ENCODE measurements at regions not wholly inside any gene's neighbourhood (a gene's known extent, or its start where the extent isn't known, plus 50 kb on each side); places are given as distances from the start of the nearest gene placed in this dataset.
"Not testable (repeated sequence)": the region's sequence is repeated elsewhere in the genome, so short reads cannot be mapped to it uniquely, and the experiment has no call there.

DNA sequence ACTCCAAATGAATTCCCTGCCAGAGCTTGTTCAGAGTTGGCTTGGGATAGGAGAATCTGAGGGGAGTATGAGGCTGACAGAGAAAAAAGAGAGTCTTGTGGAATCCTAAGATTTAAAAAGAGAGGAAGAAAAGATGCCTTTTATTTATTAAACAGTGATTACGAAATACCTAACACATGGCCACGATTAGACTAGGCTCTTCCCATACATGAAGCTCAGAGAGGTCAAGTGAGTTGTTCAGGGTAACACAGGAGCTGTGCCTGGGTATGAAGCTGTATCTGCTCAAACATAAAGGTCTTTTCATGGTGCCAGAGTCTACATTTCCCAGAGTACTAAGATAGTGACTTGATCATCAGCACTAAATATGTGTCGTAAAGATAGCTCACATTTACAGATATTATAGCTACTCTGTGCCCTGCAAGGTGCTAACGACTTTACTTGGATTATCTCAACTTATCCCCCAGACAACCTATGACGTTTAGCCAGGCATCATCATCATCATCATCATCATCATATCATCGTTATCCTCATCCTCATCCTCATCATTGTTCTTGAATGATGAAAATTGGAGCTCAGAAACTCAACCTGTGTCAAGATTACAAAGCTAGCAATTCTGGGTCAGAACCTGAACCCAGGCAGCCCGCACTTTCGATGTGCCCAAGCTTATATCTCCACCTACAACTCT, 500.8 kb downstream of the NPIPA7 start:
- no peak for DNase-seq (ENCODE audit: low spot score)

DNA sequence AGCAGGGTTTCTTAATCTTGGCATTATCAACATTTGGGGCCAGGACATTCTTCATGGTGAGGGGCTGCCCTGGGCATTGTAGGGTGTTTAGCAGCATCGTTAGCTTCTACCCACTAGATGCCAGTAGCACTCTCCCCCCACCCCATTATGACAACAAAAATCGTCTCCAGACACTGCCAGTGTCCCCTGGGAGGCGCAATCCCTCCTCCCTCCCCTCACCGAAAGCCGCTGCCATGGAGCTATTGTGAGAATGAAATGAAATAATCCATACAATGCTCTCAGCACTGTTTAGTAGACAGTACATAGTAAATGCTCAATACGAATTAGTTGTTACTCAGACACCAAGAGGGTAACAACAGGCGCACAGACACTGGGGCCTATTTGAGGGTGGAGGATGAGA, 502.9 kb downstream of the NPIPA7 start:
- DNase-seq (ENCODE audit: low spot score) = no peak

DNA sequence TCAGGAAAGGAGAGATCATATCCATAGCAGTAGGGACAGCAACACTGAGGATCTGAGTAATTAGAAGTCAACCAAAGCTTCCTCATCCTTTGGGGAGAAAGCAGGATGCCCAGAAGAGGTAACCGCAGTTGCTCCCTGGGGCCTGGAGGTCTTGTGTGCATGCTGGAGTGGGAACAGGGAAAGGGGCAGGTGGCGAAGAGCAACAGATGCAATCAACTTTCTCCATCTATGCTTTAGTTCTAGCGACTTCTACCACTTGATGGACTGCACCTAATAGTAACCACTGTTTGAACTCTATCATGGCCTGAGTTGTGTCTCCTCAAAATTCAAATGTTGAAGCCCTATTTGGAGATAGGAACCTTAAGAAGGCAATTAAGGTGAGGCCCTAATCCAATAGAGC, 503.8 kb downstream of the NPIPA7 start:
- no peak for DNase-seq (ENCODE audit: low spot score)

DNA sequence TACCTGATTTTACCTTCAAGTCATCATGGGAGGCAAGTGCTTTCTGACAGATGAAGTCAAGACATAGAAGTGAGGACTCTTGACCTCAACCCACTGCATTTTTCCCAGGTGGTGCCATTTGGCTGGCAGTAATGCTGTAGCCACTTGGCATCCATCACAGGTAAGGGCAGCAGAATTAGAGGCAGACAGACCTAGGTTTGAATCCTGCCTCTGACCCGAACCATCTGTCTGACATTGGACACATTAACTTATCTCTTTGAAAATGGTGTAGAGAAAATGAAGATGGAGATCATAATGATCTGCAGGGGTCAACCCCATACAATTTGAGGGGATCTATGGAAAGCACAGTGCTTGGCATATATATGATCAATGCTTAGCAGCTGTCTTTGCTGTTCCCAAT, 505.5 kb downstream of the NPIPA7 start:
- no peak for DNase-seq (ENCODE audit: low spot score)

DNA sequence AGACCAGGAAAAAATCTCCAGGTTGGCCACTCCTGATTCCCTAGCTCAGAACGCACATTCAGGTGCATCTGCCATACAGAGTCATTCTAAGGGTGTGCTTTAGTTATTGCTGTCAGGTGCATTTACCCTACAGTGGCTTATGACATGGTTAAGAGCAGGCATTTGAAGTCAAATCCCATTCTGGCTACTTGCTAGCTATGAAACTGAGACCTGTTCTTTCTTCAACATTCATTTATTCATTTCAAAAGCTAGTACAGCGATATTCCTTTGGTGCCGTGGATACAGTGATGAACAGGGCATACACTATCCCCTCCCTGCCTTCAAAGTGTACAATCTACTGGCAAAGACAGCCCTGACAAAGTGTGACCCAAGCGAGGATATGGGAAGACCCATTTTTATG, 508.3 kb downstream of the NPIPA7 start:
- DNase-seq (ENCODE audit: low spot score) = no peak

DNA sequence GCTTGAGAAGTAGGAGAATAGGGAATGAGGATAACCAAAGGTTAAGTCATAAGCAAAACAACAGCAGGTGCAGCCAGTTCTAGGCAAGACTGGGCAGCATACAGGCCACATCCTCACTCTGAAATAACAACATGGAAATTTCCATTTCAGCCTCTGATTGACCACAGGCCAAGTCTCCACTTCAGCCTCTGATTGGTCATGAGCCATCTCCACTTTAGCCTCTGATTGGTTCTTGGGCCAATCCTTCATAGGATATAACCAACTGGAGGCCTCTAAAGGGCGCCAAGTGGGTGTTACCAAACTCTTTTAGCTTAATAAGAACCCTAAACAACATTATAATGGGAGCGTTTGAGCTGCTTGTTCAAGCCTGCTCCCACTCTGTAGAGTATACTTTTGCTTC, 512.0 kb downstream of the NPIPA7 start:
- no peak for DNase-seq (ENCODE audit: low spot score)

DNA sequence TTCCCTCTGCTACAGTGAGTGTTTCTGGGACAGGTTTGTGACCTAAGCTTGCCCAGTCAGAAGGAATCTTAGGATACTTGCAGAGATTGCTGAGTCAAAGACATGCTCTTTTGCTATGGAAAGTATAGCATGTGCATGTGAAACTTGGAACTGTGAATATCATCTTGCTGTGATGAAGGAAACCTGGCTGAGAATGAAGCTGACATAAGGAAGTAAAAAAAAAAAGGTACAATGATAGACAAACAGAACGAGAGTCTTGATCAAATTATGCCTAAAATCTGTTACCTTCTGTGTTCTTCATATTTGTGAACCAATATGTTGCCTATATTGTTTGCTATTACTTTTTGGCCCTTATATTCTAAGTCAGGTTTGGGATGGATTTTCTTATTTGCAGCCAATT, 525.7 kb downstream of the NPIPA7 start:
- no peak for DNase-seq (ENCODE audit: low spot score)

DNA sequence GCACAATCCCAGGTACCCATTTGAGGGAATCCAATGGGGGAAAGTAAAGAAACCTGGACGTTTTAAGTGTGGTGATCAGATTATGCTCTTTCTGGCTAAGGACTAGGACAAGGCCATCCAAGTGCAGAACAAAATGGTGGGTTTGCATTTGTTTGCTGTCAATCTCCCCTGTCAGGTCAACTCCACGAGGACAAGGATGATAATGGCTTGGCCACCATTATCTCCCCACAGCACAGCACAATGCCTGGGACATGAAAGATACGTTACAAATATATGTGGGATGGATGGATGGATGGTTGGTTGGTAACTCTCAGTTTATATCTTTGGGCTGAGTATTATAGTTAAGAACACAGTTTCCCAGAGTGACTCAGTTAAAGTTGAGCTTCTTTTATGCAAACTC, 526.9 kb downstream of the NPIPA7 start:
- no peak for DNase-seq (ENCODE audit: low spot score)

DNA sequence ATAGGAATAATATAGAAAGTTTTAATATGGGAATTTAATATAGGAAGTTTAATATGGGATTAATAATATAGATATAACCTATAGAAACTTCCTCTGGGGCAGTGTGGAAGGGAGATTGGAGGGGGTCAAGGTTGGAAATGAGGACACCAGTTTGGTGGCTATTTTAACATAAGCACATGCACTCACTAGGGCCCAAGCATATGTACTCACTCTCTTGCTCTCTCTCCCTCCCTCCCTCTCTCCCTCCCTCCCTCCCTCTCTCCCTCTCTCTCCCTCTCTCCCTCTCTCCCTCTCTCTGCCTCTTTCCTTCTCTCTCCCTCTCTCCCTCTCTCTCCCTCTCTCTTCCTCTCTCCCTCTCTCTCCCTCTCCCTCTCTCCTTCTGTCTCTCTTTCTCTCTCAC, 528.1 kb downstream of the NPIPA7 start:
- DNase-seq (ENCODE audit: low spot score) = no peak

DNA sequence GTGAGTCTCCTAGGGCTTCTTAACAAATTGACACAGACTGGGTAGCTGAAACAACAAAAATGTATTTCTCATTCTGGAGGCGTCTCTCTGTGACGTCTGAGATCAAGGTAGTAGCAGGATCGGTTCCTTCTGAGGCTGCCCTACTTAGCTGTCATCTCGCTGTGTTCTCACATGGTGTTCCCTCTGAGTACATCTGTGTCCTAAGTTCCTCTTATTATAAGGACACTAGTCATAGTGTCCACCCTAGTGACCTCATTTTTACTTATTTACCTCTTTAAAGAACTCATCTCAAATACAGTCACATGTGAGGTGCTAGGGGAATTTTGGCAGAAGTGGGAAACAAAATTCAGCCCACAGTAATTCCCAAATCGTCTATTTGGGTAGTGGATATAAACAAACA, 529.1 kb downstream of the NPIPA7 start:
- no peak for DNase-seq (ENCODE audit: low spot score)

DNA sequence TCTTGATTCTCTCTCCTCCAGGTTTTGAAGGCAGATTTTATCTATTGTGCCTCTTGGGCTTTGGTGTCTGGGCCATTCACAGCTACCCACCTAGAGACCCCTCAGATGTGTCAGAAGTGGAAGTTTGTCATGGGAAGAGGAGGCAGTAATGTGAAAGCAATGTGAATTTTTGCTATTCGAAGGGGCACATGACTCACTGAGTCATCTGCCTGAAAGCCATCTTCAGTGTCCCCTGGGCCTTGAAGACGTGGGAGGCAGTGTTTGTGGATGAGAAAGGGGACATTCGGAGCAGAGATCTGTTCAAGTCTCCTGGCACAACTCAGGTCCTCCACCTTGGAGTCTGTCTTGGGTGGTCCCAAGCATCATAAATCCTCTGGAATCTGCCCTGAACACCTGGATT, 530.2 kb downstream of the NPIPA7 start:
- no peak for DNase-seq (ENCODE audit: low spot score)

DNA sequence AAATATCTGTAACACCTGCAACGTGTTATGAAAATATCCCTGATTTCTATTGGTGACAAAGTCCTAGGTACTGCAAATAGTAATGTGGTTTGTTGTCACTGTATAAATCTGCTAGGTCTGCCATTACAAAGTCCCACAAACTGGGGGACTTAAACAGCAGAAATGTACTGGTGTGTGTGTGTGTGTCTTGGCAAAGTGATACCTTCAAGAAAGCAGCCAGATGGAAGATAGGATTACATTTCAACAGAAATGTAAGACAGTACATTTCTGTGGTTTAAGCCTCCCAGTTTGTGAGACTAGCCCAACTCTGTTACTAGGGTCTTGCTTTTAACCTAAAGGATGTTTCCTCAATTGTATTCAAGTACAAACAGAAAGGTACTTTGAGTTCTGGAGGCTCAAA, 531.7 kb downstream of the NPIPA7 start:
- no peak for DNase-seq (ENCODE audit: low spot score)

DNA sequence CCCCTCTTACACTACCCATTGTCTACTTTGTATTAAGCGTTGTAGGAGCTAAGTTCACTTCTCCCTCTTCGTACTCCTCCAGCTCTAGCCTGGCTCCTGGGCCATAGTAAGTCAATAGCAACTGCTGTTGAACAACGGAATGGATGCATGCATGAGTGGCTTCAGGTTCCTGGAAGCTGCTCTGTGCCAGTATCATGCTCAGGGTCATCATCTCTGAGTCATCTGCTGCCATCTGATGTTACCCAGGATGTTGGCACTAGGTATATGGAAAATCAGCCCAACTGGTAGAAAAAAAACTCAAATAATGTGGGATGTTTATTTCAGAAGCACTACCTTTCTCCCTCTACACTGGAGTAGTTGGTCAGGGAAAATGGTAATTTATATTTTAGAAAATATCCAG, 536.8 kb downstream of the NPIPA7 start:
- DNase-seq (ENCODE audit: low spot score) = no peak

DNA sequence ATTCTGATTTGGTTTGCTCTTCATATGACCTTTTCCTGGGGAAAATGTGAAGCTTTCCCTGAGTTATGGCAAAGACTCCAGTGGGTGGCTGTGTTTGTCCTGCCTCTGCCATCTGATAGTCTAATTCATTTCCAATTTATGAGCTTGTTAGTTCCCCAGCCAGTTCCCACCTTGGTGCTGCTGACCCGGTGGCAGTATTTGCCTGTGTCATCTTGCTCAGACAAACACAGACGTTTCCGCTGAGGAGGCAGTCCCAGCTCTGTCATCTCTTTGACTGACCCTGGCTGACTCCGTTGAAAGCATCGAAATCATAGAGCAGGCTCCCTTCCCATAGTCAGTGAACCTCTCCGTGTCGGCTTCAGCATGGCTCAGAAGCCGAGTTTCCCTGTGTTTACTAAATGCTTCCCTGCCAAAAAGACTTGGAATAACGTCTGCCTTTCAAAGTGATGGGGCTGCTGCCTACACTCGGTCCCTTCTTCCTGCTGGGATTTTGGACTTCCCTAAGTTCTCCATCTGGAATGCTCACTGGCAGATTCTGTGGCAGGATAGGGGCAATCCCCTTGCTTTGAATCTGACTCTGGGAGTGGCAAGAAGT, 538.3 kb downstream of the NPIPA7 start:
- DNase-seq (ENCODE audit: low spot score) = no peak

DNA sequence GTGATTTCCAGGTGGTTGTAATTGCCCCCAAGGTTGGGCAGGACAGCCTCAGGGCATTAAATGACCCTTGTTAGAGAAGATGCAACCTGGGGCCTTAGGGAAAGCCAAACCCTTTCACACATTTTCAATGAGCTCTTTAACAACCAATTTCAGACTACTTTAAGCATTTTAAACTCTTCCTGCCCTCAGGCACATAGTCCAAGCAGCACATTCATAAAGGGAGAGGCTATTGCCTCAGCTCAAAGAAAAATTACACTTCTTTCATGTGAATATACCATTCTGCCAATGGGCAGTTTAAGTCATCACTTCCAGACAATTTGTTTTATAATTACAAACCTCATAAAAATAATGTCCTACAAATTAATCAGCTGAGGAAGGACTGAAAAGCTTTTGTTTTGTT, 544.5 kb downstream of the NPIPA7 start:
- no peak for DNase-seq (ENCODE audit: low spot score)

DNA sequence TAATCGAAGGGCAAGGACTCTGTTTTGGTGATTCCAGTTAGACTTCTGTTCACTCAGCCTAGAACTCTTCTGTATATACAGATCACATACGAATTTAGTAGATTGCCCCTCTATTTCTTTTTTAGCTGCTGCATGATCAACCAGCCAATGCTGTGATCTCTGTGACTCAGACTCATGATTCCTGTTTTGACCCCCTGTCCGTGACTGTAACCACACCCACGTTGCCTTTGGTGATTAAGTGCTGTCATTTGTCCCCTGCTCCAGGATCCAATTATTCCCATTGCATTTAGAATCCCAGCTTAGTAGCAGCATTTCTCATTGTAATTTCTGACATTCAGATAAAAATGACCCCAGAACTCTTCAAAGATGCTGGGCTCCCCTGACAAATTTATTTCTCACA, 545.7 kb downstream of the NPIPA7 start:
- no peak for DNase-seq (ENCODE audit: low spot score)

DNA sequence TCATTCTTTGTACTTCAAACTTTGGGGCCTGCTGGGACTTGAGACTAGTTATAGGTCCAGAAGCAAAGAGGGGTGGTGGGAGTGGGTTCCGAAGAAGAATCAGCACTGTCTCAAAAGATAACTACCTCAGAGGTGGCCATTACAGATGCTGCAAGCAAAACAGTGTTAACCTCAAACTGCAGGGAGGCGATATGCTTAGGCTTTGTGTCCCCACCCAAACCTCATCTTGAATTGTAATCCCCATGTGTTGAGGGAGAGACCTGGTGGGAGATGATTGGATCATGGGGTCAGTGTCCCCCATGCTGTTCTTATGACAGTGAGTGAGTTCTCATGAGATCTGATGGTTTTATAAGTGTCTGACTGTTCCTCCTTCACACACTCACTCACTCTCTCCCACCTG, 545.3 kb downstream of the XYLT1 start:
- DNase-seq (ENCODE audit: low spot score) = no peak

DNA sequence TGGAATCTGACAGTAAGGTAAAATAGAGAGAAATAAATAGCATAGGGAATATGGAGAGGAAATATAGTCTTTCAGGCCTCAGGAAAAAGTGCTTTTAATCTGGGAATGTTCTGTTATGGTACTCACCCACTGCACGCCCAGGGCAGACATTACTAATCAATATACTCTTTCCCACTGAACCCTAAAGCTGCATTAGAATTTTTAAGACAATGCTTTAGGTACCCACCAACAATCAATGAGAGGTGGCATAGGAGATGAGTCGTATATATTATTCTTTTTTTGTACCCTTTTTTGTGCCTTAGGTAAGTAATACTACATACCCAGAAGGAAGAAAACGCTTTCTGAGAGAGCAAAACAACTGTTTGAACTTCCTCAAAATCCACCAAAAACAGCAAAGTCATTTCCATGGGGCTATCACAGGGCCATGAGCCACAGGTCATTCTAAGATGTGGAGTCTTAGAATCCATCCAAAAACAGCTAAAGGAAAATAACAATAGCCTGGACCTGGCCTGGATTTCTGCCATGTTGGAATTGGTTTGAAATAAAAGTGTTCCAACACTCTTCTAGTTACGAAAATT, 542.1 kb downstream of the XYLT1 start:
- no peak for DNase-seq (ENCODE audit: low spot score)

DNA sequence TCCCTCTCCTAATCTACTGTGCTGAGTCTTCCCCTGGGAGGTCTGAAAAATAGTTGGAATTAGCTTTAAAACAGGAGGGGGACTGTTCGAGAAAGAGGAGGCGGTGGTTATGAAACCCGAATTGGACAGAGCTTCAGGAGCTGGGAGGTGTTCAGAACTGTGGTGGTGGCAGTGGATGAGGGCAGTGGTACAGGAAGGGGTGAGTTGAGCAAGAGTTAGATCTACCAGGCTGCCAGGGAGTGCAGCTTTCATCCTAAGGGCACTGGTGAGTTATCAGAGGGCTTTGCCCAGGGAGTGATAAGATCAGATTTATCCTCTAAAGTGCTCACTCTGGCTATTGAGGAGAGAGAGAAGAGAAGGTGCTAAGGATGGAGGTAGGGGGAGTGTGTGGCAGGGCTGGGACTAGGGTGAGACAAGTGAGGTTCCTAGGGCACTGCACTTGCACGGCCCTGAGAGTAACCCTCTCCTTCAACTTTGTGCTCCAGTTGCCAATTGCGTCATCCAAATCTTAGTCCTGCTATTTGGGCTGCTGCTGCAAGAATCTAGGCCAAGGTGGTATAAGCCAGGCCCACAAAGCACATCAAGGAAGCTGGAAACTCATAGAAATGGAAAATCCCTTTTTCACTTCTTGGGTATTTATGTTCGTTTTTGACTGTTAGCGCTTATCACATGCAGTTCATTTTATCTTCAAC, 540.3 kb downstream of the XYLT1 start:
- DNase-seq (ENCODE audit: low spot score) = no peak

DNA sequence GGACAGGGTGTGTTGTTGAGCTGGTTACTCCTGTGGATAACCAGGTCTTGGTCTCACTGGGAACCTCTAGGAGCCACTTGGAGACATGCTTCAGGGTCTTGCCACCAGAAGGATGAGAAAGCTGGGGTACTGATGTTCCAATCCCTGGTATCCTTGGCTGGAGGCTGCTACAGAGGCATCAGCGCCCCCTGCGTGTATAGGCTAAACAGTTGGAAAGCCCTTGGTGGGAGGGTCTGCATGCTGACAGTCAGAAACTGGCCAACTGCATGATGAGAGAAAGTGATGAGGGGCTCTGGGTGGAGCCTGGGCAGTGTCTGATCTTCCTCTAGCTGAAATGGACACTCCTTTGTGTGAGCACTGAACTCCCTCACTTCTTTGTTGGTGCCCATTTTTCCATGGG, 536.9 kb downstream of the XYLT1 start:
- DNase-seq (ENCODE audit: low spot score) = no peak

DNA sequence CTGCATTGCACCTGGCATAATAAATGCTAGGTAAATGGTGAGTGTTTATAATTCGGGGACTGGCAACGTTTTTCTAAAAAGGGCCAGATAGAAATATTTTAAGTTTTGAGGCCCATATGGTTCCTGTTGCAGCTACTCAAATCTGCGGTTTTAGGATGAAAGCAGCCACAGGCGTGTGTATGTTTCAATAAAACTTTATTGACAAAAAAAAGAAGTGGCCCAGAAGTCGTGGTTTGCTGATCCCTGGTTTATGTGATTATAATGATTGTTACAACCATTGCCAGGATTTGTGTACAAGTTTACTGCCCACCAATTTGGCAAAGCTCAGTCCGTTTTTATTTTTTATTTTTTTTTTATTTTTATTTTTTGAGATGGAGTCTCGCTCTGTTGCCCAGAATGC, 536.1 kb downstream of the XYLT1 start:
- no peak for DNase-seq (ENCODE audit: low spot score)

DNA sequence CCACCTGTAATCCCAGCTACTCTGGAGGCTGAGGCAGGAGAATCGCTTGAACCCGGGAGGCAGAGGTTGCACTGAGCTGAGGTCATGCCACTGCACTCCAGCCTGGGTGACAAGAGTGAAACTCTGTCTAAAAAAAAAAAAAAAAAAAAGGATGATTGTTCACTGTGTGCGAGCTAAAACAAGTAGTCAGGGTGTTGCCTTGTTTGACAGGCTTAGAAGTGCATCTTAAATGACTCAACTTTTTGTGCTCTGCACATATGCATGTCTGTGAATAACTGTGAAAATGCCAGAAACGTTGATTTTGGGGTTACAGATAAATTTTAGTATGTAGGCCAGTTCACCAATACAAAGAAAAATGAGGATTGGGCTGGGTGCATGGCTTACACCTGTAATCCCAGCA, 534.9 kb downstream of the XYLT1 start:
- not testable (repeated sequence) for DNase-seq (ENCODE audit: low spot score)

DNA sequence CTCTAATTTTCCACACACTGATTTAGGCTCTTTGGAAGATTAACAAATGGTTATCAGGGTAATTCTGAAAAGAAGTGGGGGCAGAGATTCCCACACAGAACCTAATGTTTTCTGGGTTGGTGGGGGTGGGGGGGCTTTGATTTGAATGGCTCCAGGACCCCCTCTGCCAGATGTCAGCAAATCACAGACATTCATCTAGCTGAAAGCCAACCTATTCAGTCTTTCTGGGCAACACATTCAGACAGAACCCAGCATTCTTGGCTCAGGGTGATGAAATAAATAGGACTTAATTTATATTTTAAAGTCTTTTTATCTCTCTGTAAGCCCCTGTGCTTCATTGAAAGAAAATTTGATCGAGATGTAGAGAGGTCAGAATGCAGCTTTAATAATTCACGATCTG, 533.2 kb downstream of the XYLT1 start:
- DNase-seq (ENCODE audit: low spot score) = no peak

All from globus pallidus (tissue), 1 donor.